GM12892 (cell line): ENCODE measurements at regions not wholly inside any gene's neighbourhood (a gene's known extent, or its start where the extent isn't known, plus 50 kb on each side); places are given as distances from the start of the nearest gene placed in this dataset.

Experiments used
- POLR2A ChIP-seq: IDR thresholded peaks from 2 replicates; pipeline ENCODE4 v1.6.1; 2011; ENCODE audit warnings: low read depth, low read length, control low read depth
- POLR2AphosphoS5 ChIP-seq: IDR thresholded peaks from 2 replicates; pipeline ENCODE4 v1.6.1; 2011; ENCODE audit warnings: low read depth, low read length, control low read depth
- TAF1 ChIP-seq: IDR thresholded peaks from 2 replicates; pipeline ENCODE4 v1.6.1; 2011; ENCODE audit warnings: low read depth, mild to moderate bottlenecking, control low read depth, low read length, borderline replicate concordance

DNA sequence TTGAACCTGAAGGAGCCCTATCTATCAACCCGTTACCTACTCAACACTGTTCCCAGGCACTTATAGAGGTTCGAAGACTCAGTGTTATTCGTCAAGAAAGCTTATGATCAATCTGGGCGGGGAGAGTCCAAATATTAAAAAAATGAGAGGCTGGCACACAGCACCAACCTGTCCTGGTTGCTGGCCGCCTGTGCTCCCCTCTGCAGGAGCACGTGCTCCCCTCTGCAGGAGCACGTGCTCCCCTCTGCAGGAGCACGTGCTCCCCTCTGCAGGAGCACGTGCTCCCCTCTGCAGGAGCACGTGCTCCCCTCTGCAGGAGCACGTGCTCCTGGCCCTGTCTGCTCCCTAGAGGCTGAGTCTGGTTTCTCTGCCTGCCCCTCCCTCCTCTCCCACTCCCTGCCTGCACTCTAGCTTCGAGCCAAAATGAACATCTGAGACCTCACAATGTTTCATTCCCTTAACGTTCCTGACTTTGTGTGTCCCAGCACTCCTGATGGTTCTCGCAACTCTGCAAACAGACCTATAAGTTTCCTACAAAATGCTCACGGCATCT, 614.0 kb upstream of the ID2 start:
- TF ChIP-seq POLR2A = no peak
- no peak for TF ChIP-seq POLR2AphosphoS5
- no peak for TF ChIP-seq TAF1
